Right lobe of liver (tissue), 6 donors: ENCODE measurements at regions not wholly inside any gene's neighbourhood (a gene's known extent, or its start where the extent isn't known, plus 50 kb on each side); places are given as distances from the start of the nearest gene placed in this dataset.

Experiments used
- ATAC-seq, 4 donors: fragments of 200-7000 bp; cut with Tn5 transposase; one replicate each; pipeline ENCODE4 v1.9.1; 2020; ENCODE audit warnings: mild to moderate bottlenecking in 4 of 4, moderate library complexity in 4 of 4
- DNase-seq, 3 donors: peaks; one replicate each; pipeline ENCODE4 v3.0.0-alpha.2; 2020
- H3K27ac ChIP-seq, 3 donors: fragments of 200-600 bp; one replicate each; pipeline ENCODE4 v1.8.0; 2022
- H3K27me3 ChIP-seq, 2 donors: fragments of 200-600 bp; one replicate each; pipeline ENCODE4 v1.8.0; 2022
- H3K36me3 ChIP-seq, 4 donors: fragments of 200-600 bp; sonication (generic) in 1 of 4; one replicate each; pipeline versions ENCODE4 v1.5.1 to v1.8.0; 2017 to 2022; ENCODE audit warnings: control low read depth in 1 of 4
- H3K4me1 ChIP-seq, 4 donors: fragments of 200-600 bp; sonication (generic) in 1 of 4; one replicate each; pipeline versions ENCODE4 v1.5.1 to v1.8.0; 2017 to 2022; ENCODE audit warnings: control low read depth in 1 of 4
- H3K4me3 ChIP-seq, 3 donors: fragments of 200-600 bp; one replicate each; pipeline ENCODE4 v1.8.0; 2022
- H3K9me3 ChIP-seq, 4 donors: fragments of 200-600 bp; sonication (generic) in 1 of 4; one replicate each; pipeline versions ENCODE4 v1.5.1 to v1.8.0; 2017 to 2022; ENCODE audit warnings: control low read depth in 1 of 4
- CTCF ChIP-seq, 4 donors: fragments of 200-600 bp in 3 of 4; fragments of 450-650 bp in 1 of 4; IDR thresholded peaks; one replicate each; pipeline versions ENCODE4 v1.5.1 to v1.8.0; 2016 to 2022; ENCODE audit warnings: antibody characterized with exemption in 4 of 4, mild to moderate bottlenecking in 2 of 4
- POLR2A ChIP-seq: fragments of 450-650 bp; IDR thresholded peaks from one replicate; pipeline ENCODE4 v1.6.1; 2017; ENCODE audit warnings: antibody characterized with exemption, mild to moderate bottlenecking
- WGBS: methylation state at CpG from one replicate; pipeline ENCODE4 v1.1.6; 2018; ENCODE audit warnings: low coverage, low lambda C conversion rate; ENCODE audit not compliant: insufficient coverage; ENCODE audit errors: missing lambda C conversion rate; 5-methylcytosine and 5-hydroxymethylcytosine counted together
- intact Hi-C, 2 donors: fragments of 100-400 bp; cut with DNase I; formaldehyde crosslinking; loops; one replicate each; pipeline versions ENCODE4 v1.11.2 to v1.14.1; 2022
- donor health status: DM: no; HTN: yes; CAD: no.
- donor health status: DM: no; HTN: no; CAD: no.
- donor health status: DM: no; HTN: no; CAD: no.
- donor health status: DM: no; HTN: yes; CAD: no.
- donor health status: DM: no; HTN: yes; CAD: no.

GRCh38 chr1:157277281-157277680 is 139.1 kb upstream of the ETV3 start:
- Histone ChIP-seq H3K36me3 (no peaks in the 10 kb centered on the region), H3K4me3 (no peak overlapping the region), H3K27ac (no peak overlapping the region), H3K9me3 (no peaks in the 10 kb centered on the region), H3K4me1 (no peaks in the 10 kb centered on the region), H3K27me3 (no peaks in the 10 kb centered on the region)
- DNase-seq: no peak
- no peak for ATAC-seq
- intact Hi-C loops: no loop called here
- TF ChIP-seq POLR2A (no peak), CTCF (IDR thresholded peaks at IDR 0.05) (no peak)
- 83% methylated on average over 5 of the region's 10 CpGs for WGBS

- TF ChIP-seq CTCF (IDR thresholded peaks at IDR 0.05): no peak
- no peak for TF ChIP-seq POLR2A
- Histone ChIP-seq H3K4me1 (no peaks in the 10 kb centered on the region), H3K27ac (no peak overlapping the region), H3K27me3 (no peaks in the 10 kb centered on the region), H3K4me3 (no peak overlapping the region), H3K36me3 (no peaks in the 10 kb centered on the region), H3K9me3 (no peaks in the 10 kb centered on the region)
- 42% methylated on average over 8 of the region's 8 CpGs for WGBS
- DNase-seq (no peak), ATAC-seq (peak in 1 of 4 donors; percentile 18)
- intact Hi-C loops: no loop called here
Observed at GRCh38 chr1:157274698-157275534, 136.7 kb upstream of the ETV3 start.

GRCh38 chr1:157272729-157273524 is 134.7 kb upstream of the ETV3 start:
- no peaks in the 10 kb centered on the region for H3K36me3 ChIP-seq
- peaks cover 0 to 5% (median 0%) of the 10 kb centered on the region in 4 donors for H3K4me1 ChIP-seq
- no peaks in the 10 kb centered on the region for H3K27me3 ChIP-seq
- TF ChIP-seq CTCF (IDR thresholded peaks at IDR 0.05) (no peak), POLR2A (no peak)
- intact Hi-C loops: no loop called here
- H3K4me3 ChIP-seq: no peak overlapping the region
- 67% methylated on average over 6 of the region's 6 CpGs for WGBS
- no peak for ATAC-seq
- DNase-seq: no peak
- no peak overlapping the region for H3K27ac ChIP-seq
- no peaks in the 10 kb centered on the region for H3K9me3 ChIP-seq

GRCh38 chr1:157272264-157272663 is 134.1 kb upstream of the ETV3 start:
- peaks cover 0 to 5% (median 0%) of the 10 kb centered on the region in 4 donors for H3K4me1 ChIP-seq
- no peak for ATAC-seq

More at GRCh38 chr1:157272264-157272663, 134.1 kb upstream of the ETV3 start:
- intact Hi-C loops: no loop called here
- H3K27ac ChIP-seq: no peak overlapping the region
- H3K36me3 ChIP-seq: no peaks in the 10 kb centered on the region
- no peaks in the 10 kb centered on the region for H3K9me3 ChIP-seq
- no peaks in the 10 kb centered on the region for H3K27me3 ChIP-seq
- DNase-seq: no peak
- H3K4me3 ChIP-seq: no peak overlapping the region
- no peak for TF ChIP-seq CTCF (IDR thresholded peaks at IDR 0.05)
